ENCODE measurements at regions not wholly inside any gene's neighbourhood (a gene's known extent, or its start where the extent isn't known, plus 50 kb on each side); places are given as distances from the start of the nearest gene placed in this dataset.

DNA sequence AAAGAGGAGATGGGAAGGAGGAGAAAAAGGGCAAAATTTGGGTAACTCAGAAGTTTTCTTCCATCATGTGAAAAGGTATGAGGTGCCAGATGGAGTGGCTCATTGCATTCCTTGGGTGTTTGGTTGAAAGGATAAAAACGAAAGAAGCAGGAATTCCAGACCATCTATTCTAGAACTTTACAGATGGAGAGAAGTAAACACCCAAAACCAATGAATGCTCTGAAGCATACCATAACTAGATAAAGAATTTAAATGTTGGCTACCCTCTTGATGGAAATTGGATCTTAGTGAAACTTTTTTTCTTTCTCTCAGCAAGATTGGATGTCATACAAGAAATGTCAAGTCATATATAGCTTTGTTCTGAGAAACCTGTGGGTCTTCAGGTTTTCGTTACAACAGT is 175.6 kb upstream of the FAR2 start:
- Histone ChIP-seq H3K27ac (replicated peaks) (no peak overlapping the region), H3K4me3 (replicated peaks; ENCODE audit: insufficient read depth, low read length) (no peak overlapping the region), H3K27me3 (ENCODE audit: insufficient read depth, poor library complexity, severe bottlenecking) (peaks cover 4% of the 10 kb centered on the region)
- no peak for TF ChIP-seq POLR2AphosphoS5 (IDR thresholded peaks at IDR 0.05; ENCODE audit: low read depth)
- no peak for TF ChIP-seq GABPA (IDR thresholded peaks at IDR 0.05; ENCODE audit: low read depth)
- TF ChIP-seq, protein P1, sequence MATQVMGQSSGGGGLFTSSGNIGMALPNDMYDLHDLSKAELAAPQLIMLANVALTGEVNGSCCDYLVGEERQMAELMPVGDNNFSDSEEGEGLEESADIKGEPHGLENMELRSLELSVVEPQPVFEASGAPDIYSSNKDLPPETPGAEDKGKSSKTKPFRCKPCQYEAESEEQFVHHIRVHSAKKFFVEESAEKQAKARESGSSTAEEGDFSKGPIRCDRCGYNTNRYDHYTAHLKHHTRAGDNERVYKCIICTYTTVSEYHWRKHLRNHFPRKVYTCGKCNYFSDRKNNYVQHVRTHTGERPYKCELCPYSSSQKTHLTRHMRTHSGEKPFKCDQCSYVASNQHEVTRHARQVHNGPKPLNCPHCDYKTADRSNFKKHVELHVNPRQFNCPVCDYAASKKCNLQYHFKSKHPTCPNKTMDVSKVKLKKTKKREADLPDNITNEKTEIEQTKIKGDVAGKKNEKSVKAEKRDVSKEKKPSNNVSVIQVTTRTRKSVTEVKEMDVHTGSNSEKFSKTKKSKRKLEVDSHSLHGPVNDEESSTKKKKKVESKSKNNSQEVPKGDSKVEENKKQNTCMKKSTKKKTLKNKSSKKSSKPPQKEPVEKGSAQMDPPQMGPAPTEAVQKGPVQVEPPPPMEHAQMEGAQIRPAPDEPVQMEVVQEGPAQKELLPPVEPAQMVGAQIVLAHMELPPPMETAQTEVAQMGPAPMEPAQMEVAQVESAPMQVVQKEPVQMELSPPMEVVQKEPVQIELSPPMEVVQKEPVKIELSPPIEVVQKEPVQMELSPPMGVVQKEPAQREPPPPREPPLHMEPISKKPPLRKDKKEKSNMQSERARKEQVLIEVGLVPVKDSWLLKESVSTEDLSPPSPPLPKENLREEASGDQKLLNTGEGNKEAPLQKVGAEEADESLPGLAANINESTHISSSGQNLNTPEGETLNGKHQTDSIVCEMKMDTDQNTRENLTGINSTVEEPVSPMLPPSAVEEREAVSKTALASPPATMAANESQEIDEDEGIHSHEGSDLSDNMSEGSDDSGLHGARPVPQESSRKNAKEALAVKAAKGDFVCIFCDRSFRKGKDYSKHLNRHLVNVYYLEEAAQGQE (IDR thresholded peaks at IDR 0.05; ENCODE audit: insufficient replicate concordance, low read depth): no peak
- no peak for TF ChIP-seq SPI1 (IDR thresholded peaks at IDR 0.05; ENCODE audit: borderline replicate concordance, low read depth)
- TF ChIP-seq CTCF (IDR thresholded peaks at IDR 0.05; ENCODE audit: insufficient read depth, low read length): no peak
- no peak for DNase-seq (ENCODE audit: low read depth in 1 of 2, low spot score in 1 of 2)

- H3K4me3 ChIP-seq (replicated peaks; ENCODE audit: insufficient read depth, low read length): no peak overlapping the region
- no peak overlapping the region for H3K27ac ChIP-seq (replicated peaks)
- TF ChIP-seq SPI1 (IDR thresholded peaks at IDR 0.05; ENCODE audit: borderline replicate concordance, low read depth) (no peak), GABPA (IDR thresholded peaks at IDR 0.05; ENCODE audit: low read depth) (no peak), POLR2AphosphoS5 (IDR thresholded peaks at IDR 0.05; ENCODE audit: low read depth) (no peak), CTCF (IDR thresholded peaks at IDR 0.05; ENCODE audit: insufficient read depth, low read length) (no peak)
- TF ChIP-seq, protein P1 (IDR thresholded peaks at IDR 0.05; ENCODE audit: insufficient replicate concordance, low read depth): no peak
- DNase-seq (ENCODE audit: low read depth in 1 of 2, low spot score in 1 of 2): no peak
- H3K27me3 ChIP-seq (ENCODE audit: insufficient read depth, poor library complexity, severe bottlenecking): peaks cover 4% of the 10 kb centered on the region
These were observed 174.9 kb upstream of the FAR2 start for GRCh38 chr12:28974166-28974565.

DNA sequence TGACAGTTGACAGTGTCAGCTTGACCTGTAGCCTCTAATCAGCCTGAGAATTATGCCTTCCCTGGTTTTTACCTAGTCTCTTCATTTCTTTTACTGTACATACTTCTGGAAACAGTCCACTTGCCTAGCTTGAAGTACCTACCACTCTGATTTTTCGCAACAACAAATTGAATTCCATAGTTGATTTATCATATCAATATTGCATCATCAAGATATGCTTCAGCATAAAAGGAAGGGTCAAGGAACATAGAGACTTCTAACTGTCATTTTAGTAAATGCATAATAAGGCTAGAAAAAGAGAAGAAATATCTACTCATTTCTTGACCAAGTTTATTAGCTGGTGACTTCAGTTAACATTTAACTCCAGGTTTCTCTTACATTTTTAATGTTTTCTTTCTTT is 174.2 kb upstream of the FAR2 start:
- DNase-seq (ENCODE audit: low read depth in 1 of 2, low spot score in 1 of 2): no peak
- no peak for TF ChIP-seq POLR2AphosphoS5 (IDR thresholded peaks at IDR 0.05; ENCODE audit: low read depth)
- no peak for TF ChIP-seq CTCF (IDR thresholded peaks at IDR 0.05; ENCODE audit: insufficient read depth, low read length)
- no peak for TF ChIP-seq SPI1 (IDR thresholded peaks at IDR 0.05; ENCODE audit: borderline replicate concordance, low read depth)
- TF ChIP-seq, protein P1 (IDR thresholded peaks at IDR 0.05; ENCODE audit: insufficient replicate concordance, low read depth): no peak
- no peak for TF ChIP-seq GABPA (IDR thresholded peaks at IDR 0.05; ENCODE audit: low read depth)
- peaks cover 4% of the 10 kb centered on the region for H3K27me3 ChIP-seq (ENCODE audit: insufficient read depth, poor library complexity, severe bottlenecking)
- H3K4me3 ChIP-seq (replicated peaks; ENCODE audit: insufficient read depth, low read length): no peak overlapping the region
- H3K27ac ChIP-seq (replicated peaks): no peak overlapping the region

Data from HL-60 (cell line).